OCI-LY1 (cell line): ENCODE measurements at regions not wholly inside any gene's neighbourhood (a gene's known extent, or its start where the extent isn't known, plus 50 kb on each side); places are given as distances from the start of the nearest gene placed in this dataset.

Source experiments
- H2AFZ ChIP-seq: fragments of 200-600 bp; sonication (generic), shearing (Covaris generic); 2 replicates; pipeline ENCODE4 v1.6.0; 2014; ENCODE audit warnings: antibody characterized with exemption, mild to moderate bottlenecking, low read length
- H3F3A ChIP-seq: fragments of 200-600 bp; sonication (generic), shearing (Covaris generic); 2 replicates; pipeline ENCODE4 v1.6.0; 2014; ENCODE audit warnings: mild to moderate bottlenecking, antibody characterized with exemption, low read length, moderate library complexity; ENCODE audit not compliant: insufficient read depth
- H3K27ac ChIP-seq: fragments of 200-600 bp; sonication (generic); 2 replicates; pipeline ENCODE4 v1.5.1; 2014; ENCODE audit warnings: low read length, mixed run types, mild to moderate bottlenecking, low read depth; ENCODE audit not compliant: poor library complexity, severe bottlenecking
- H3K27me3 ChIP-seq: fragments of 200-600 bp; sonication (generic); 2 replicates; pipeline ENCODE4 v1.6.0; 2014; ENCODE audit warnings: antibody characterized with exemption, mild to moderate bottlenecking, low read length, moderate library complexity; ENCODE audit not compliant: insufficient read depth
- H3K36me3 ChIP-seq: fragments of 200-600 bp; sonication (generic); 2 replicates; pipeline ENCODE4 v1.6.1; 2014; ENCODE audit warnings: mild to moderate bottlenecking, antibody characterized with exemption, low read length, moderate library complexity, mixed read lengths; ENCODE audit not compliant: insufficient read depth
- H3K4me1 ChIP-seq: fragments of 200-600 bp; sonication (generic); 2 replicates; pipeline ENCODE4 v1.5.1; 2014; ENCODE audit warnings: mild to moderate bottlenecking, low read length, moderate library complexity; ENCODE audit not compliant: insufficient read depth, severe bottlenecking
- H3K4me2 ChIP-seq: fragments of 200-600 bp; sonication (generic), shearing (Covaris generic); 2 replicates; pipeline ENCODE4 v1.6.1; 2014; ENCODE audit warnings: low read length
- H3K4me3 ChIP-seq: fragments of 200-600 bp; sonication (generic); 2 replicates; pipeline ENCODE4 v1.5.1; 2014; ENCODE audit warnings: low read length, low read depth, mild to moderate bottlenecking, mixed read lengths; ENCODE audit not compliant: poor library complexity, severe bottlenecking
- H3K79me2 ChIP-seq: fragments of 200-600 bp; shearing (Covaris generic); 2 replicates; pipeline ENCODE4 v1.6.1; 2016; ENCODE audit warnings: mixed run types, low read length, mixed read lengths; ENCODE audit not compliant: insufficient read depth
- H3K9ac ChIP-seq: fragments of 200-600 bp; sonication (generic), shearing (Covaris generic); 2 replicates; pipeline ENCODE4 v1.6.1; 2014; ENCODE audit warnings: mild to moderate bottlenecking, low read length, mixed read lengths
- H3K9me2 ChIP-seq: fragments of 200-600 bp; sonication (generic), shearing (Covaris generic); 2 replicates; pipeline ENCODE4 v1.6.1; 2014; ENCODE audit warnings: low read depth, mild to moderate bottlenecking, low read length, mixed read lengths
- H3K9me3 ChIP-seq: fragments of 200-600 bp; shearing (Covaris generic); 2 replicates; pipeline ENCODE4 v1.6.1; 2014; ENCODE audit warnings: low read length, mixed read lengths
- H4K20me1 ChIP-seq: fragments of 200-600 bp; sonication (generic), shearing (Covaris generic); 2 replicates; pipeline ENCODE4 v1.6.0; 2016; ENCODE audit warnings: mild to moderate bottlenecking, low read length; ENCODE audit not compliant: insufficient read depth
- CTCF ChIP-seq: fragments of 200-600 bp; sonication (generic), shearing (Covaris generic); IDR thresholded peaks from 2 replicates; pipeline ENCODE4 v1.5.1; 2017; ENCODE audit warnings: mild to moderate bottlenecking, antibody characterized with exemption, low read length, moderate library complexity, mixed read lengths
- EZH2 ChIP-seq: fragments of 200-600 bp; sonication (generic), shearing (Covaris generic); IDR thresholded peaks from 2 replicates; pipeline ENCODE4 v1.8.0; 2017; ENCODE audit warnings: borderline replicate concordance, mixed run types, mild to moderate bottlenecking, antibody characterized with exemption, low read length, moderate library complexity, mixed read lengths

- no peak overlapping the region for H2AFZ ChIP-seq
- H3K9me2 ChIP-seq = no peaks in the 10 kb centered on the region
Measured at GRCh38 chr9:21653589-21653988, 148.8 kb upstream of the MTAP start.

GRCh38 chr9:21656776-21657674, 145.4 kb upstream of the MTAP start:
- no peaks in the 10 kb centered on the region for H3K36me3 ChIP-seq
- no peaks in the 10 kb centered on the region for H3K27me3 ChIP-seq
- no peak overlapping the region for H3K27ac ChIP-seq
- no peak for TF ChIP-seq CTCF
- no peak for TF ChIP-seq EZH2
- H2AFZ ChIP-seq = no peak overlapping the region
- no peak overlapping the region for H3K9ac ChIP-seq
- no peaks in the 10 kb centered on the region for H3K79me2 ChIP-seq
- no peaks in the 10 kb centered on the region for H3K9me2 ChIP-seq
- H3K4me1 ChIP-seq = no peaks in the 10 kb centered on the region
- no peak overlapping the region for H3K4me3 ChIP-seq
- no peaks in the 10 kb centered on the region for H3F3A ChIP-seq
- no peaks in the 10 kb centered on the region for H4K20me1 ChIP-seq
- no peaks in the 10 kb centered on the region for H3K9me3 ChIP-seq
- H3K4me2 ChIP-seq = no peak overlapping the region

More at GRCh38 chr9:21653589-21653988, 148.8 kb upstream of the MTAP start:
- Histone ChIP-seq H3K36me3 (no peaks in the 10 kb centered on the region), H3K27me3 (no peaks in the 10 kb centered on the region), H3K9me3 (no peaks in the 10 kb centered on the region), H3F3A (no peaks in the 10 kb centered on the region), H3K27ac (no peak overlapping the region), H3K4me1 (no peaks in the 10 kb centered on the region), H3K4me3 (no peak overlapping the region), H3K79me2 (no peaks in the 10 kb centered on the region), H3K4me2 (no peak overlapping the region), H4K20me1 (no peaks in the 10 kb centered on the region), H3K9ac (no peak overlapping the region)
- TF ChIP-seq CTCF = no peak
- no peak for TF ChIP-seq EZH2

- no peak overlapping the region for H2AFZ ChIP-seq
- H3K27ac ChIP-seq = no peak overlapping the region
- H3F3A ChIP-seq = no peaks in the 10 kb centered on the region
- no peak for TF ChIP-seq CTCF
- H3K9ac ChIP-seq = no peak overlapping the region
- no peak overlapping the region for H3K4me2 ChIP-seq
- no peaks in the 10 kb centered on the region for H3K36me3 ChIP-seq
- no peaks in the 10 kb centered on the region for H3K4me1 ChIP-seq
- no peaks in the 10 kb centered on the region for H3K79me2 ChIP-seq
- H3K9me2 ChIP-seq = no peaks in the 10 kb centered on the region
- no peaks in the 10 kb centered on the region for H4K20me1 ChIP-seq
- H3K4me3 ChIP-seq = no peak overlapping the region
- no peaks in the 10 kb centered on the region for H3K9me3 ChIP-seq
- no peaks in the 10 kb centered on the region for H3K27me3 ChIP-seq
Measured at GRCh38 chr9:21657966-21658667, 144.3 kb upstream of the MTAP start.
